Pulmonary artery endothelial cell (primary cell): ENCODE measurements at regions not wholly inside any gene's neighbourhood (a gene's known extent, or its start where the extent isn't known, plus 50 kb on each side); places are given as distances from the start of the nearest gene placed in this dataset.

Source experiments
- DNase-seq: peaks from one replicate; pipeline ENCODE4 v3.0.0-alpha.2; 2011; ENCODE audit warnings: low read depth, low spot score

DNA sequence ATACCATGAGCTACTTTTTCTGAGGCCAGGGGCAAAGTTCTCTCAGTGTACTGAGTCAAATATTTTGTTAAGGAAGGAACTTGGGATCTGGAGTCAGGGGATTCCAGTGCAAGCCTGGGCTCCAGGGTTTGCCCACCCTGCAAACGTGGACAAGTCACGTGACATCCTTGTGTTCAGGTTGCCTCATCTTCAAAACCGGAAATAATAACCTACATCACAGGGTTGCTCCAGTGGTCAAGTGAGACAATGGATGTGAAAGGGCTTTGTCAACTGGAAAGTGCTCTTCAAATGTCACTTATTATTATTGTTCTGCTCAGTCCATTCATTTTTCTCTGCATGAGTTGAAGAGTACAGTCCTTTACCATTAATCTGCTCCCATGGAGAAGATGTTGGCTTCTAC, 414.9 kb downstream of the COG6 start:
- DNase-seq, result no peak

- DNase-seq, result no peak
Measured at GRCh38 chr13:40072663-40073120, 417.2 kb downstream of the COG6 start.

GRCh38 chr13:40074338-40074737, 418.9 kb downstream of the COG6 start:
- DNase-seq, result no peak

DNA sequence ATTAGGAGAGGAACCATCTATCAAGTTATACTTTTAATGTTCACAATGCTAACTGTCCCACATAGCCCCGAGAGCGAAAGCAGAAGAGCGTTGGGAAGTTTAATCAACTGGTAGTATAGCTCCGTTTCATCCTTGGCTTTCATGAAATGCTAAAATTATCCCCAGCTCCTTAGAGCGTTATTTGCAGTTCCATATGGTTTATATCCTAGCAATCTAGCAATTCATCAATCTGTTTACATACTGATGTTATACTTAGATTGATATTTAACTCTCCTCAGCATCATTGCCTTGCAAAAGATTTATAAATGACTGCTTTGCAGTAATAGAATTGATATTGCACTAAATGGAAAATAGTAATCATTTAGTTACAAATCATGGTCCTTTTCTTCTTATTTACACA, 419.8 kb downstream of the COG6 start:
- no peak for DNase-seq

DNA sequence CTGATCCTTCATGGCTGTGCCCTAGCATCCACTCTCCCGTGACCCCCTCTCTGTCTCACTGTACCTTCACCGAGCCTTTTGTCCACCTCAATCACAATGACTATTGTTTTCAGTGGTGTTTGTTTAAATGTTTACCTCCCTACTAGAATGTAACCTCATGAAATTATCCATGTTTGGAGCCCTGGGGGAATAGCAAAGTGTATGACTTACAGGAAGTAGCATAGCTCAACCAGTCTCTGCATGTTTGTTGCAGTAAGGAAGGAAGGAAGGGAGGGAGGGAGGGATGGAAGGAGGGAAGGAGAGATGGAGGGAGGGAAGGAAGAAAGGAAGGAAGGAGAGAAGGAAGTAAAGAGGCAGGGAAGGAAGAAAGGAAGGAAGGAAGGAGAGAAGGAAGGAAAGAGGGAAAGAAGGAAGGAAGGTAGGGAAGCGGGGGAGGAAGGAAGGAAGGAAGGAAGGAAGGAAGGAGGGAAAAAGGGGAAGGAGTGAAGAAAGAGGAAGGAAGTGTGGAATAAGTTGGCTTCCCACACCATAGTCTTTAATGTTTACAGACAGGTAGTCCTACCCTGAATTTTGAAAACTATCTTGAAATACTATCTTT, 421.4 kb downstream of the COG6 start:
- DNase-seq, result no peak

- DNase-seq, result no peak
Measured at GRCh38 chr13:40077396-40078027, 422.1 kb downstream of the COG6 start.

GRCh38 chr13:40079721-40080120, 424.3 kb downstream of the COG6 start:
- DNase-seq, result no peak

DNA sequence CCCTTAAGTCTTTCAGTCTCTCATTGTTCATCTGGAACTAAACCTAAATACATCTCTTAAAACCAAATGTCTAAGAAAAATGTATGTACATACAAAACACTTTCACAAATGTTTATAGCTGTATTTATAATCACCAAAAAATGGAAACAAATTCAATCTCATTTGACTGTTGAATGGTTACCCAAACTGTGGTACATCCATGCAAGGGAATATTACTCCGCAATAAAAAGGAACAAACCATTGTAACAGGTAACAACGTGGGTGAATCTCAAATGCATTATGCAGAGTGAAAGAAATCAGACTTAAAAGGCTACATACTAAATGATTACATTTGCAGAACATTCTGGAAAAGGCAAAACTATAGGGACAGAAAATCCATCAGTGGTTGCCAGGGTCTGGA, 425.2 kb downstream of the COG6 start:
- DNase-seq, result no peak

DNA sequence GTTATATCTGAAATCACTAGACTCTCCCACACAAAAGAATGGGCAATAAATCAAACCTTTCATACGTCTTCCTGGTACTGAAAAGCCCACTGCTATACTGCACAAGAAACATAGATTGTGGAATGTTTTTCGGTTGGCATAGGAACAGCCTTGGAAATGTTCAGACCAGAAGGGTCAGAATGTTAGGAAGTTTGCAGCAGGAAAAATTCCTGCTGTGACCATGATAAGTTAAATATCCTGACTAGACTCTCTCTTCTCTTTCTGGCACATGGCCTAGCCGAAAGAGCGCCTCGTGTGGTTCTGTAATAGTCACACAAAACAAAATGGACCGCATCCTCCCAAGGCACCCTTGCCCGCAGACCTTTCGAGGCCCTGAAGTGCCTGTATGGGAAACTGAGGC, 427.2 kb downstream of the COG6 start:
- DNase-seq, result peak; percentile 99

- no peak for DNase-seq
Measured at GRCh38 chr13:40083841-40084240, 428.4 kb downstream of the COG6 start.

- DNase-seq, result peak; percentile 20
Measured at GRCh38 chr13:40084934-40085333, 429.5 kb downstream of the COG6 start.

GRCh38 chr13:40087091-40088002, 431.9 kb downstream of the COG6 start:
- no peak for DNase-seq

DNA sequence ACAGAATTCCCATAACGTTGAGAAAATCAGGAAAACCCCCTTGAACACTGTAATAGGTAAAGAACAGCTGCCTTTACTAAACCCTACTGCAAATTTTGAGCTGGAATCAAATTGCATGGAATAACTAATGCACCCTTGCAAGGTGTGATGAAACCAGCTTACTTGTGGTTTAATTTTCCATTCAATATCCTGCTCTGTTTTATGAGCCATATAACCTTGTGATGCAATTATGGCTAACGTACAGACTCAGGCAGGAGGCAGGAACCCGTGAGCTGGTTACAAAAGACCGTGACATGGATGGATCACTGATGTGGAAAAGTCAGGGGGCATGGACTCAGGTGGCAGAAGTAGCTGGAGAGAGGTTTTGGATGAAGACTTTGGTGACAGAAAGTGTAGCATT, 438.6 kb downstream of the COG6 start:
- DNase-seq, result no peak

DNA sequence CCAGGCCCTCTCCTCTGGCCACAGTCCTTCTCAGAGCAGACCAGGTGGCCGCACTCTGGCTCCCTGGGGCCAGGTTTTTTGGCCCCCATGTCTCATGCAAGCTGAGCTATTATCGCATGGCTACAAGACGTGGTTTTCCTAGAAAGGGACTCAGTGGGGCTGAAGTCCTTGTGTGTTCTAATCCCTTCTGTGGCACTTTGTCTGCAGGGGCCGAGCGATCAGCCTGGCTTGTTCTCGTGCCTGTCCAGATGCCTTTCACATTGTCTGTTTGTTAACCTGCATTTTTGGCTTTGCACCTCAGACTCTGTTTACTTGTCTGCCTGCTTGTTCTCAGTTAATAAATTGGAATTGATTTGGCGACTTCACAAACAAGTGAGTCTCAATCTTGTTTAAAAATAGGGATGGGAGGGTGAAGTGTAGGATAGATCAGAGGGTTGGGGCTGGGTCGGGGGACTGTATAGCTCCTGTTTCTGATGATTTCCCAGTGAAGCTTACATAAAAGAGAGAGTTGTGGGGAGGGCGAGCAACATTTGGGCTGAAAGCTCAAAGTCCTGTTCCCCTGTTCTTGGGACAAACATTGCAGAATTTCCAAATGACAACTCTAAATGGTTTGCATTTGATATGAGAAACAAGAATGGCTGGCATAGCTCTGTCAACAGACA, 440.4 kb downstream of the COG6 start:
- no peak for DNase-seq

DNA sequence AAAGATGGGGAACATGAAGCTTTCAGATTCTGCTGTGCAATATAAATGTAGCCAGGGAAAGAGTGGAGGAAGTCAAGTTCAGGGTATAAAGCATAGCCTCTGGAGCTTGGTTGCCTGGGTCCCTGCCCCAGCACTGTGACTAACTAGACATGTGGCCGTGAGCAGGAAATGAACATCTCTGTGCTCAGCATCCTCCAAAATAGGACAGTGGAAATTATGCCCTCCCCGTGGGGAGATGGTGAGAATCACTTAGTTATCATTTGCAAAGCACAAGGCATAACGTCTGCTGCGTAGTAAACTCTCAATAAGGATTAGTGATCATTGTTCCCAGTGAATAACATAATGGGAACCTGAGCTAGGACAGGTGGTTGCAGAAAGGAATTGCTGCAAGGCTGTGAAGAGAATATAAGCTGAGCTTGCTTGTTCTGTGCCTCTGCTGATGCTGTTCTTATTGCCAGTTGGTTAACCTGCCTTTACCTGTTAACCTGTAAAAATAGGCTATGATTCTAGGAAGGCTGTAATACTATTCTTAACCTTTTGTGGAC, 441.0 kb downstream of the COG6 start:
- no peak for DNase-seq

- no peak for DNase-seq
Measured at GRCh38 chr13:40098246-40098645, 442.8 kb downstream of the COG6 start.

DNA sequence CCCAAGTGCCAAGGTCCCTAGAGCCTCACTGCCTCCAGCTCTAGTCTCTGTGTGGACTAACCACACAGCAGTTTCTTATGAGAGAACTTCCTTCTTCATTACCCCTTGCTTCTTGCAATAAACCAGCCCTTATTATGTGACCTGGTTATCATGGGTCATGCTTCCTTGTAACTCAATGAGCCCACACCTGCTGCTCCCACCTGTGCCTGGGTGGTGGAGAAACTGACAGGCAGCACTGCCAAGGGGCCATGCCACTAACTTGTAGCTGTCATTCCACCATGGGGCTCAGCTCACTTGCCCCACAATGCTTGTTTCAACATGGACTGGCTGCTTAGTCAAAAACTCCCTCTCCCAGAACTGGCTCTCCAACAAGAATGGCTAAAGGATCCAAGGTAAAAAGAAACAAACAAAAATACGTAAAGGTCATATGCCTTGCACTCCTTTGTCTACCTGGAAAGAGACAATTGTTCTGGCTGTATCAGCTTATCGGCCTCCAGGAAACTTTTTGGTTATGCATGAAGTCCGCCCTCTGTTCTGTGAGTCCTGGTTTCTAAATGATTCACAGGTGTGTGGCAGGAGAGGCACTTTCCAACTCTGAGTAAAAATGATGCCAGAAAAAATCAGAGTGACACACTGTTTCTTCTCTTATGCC, 446.4 kb downstream of the COG6 start:
- no peak for DNase-seq

DNA sequence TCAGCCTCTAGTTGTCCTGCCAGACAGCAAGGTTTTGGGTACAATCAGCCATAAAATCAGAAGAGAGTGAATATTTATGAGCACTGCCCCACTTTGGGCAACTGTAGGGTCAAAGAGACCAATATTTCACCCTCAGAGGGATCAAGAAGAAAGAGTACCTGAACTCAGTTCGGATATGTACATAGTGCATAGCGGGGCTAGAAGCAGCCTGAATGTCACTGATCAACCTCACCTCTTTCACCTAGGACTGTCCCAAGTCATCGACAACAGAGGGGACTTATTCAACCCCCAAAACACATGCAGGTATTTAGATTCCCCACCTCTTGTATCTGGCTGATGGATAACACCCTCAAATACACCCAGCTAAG, 446.9 kb downstream of the COG6 start:
- no peak for DNase-seq

- no peak for DNase-seq
Measured at GRCh38 chr13:40102854-40103253, 447.4 kb downstream of the COG6 start.

DNA sequence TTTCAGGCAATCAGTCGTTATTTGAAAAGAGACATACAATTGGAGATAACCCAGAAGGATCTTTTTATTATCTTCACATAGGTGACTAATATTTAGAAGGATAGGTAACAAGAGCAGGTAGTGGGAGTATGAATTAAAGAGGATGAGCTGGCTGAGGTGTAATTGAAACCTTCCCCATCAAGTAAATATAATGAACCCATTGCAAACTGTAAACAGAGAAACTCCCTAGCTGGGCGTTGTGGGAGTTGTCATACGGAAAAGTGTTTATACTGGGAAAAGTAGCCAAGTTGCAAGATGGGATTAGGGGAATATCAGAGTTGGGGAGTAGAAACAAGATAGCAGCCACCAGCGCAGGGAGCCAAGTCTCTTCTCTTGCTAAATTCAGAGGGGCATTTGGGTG, 448.4 kb downstream of the COG6 start:
- DNase-seq, result no peak

DNA sequence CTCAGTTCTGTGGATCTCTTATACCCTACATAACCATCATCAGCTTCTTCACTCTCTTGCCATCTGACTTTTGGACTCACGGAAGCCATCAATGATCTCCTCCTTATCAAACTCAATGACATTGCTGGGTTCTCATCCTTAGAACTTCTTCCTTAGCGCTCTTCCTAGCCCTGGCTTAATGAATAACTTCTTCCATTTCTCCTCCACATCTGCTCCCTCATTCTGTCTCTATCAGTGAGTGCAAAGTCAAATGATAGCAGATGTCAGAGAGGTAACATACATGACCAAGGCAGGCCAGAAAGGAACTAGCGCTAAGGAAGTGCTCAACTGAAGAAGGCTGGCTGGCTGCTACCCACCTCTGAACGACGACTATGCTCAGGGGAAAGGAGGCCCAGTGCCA, 449.8 kb downstream of the COG6 start:
- DNase-seq, result no peak
